NCI-H446 treated with DMSO at 0.1 percent for 48 hours (cell line): ENCODE measurements at regions not wholly inside any gene's neighbourhood (a gene's known extent, or its start where the extent isn't known, plus 50 kb on each side); places are given as distances from the start of the nearest gene placed in this dataset.
"Not testable (repeated sequence)": the region's sequence is repeated elsewhere in the genome, so short reads cannot be mapped to it uniquely, and the experiment has no call there.

Source experiments
- DNase-seq: peaks from one replicate; lab custom pipeline; 2025; lab: John Stamatoyannopoulos, UW

GRCh38 chr4:101418466-101418865 is 71.1 kb upstream of the PPP3CA start:
- no peak for DNase-seq

- DNase-seq: no peak
Observed at GRCh38 chr4:101418055-101418454, 70.7 kb upstream of the PPP3CA start.

- DNase-seq: no peak
Observed at GRCh38 chr4:101417046-101417445, 69.7 kb upstream of the PPP3CA start.

GRCh38 chr4:101415962-101416361 is 68.6 kb upstream of the PPP3CA start:
- peak; percentile 71 for DNase-seq

GRCh38 chr4:101414496-101414895 is 67.2 kb upstream of the PPP3CA start:
- no peak for DNase-seq

GRCh38 chr4:101411926-101412325 is 64.6 kb upstream of the PPP3CA start:
- DNase-seq: no peak

GRCh38 chr4:101411281-101411910 is 64.1 kb upstream of the PPP3CA start:
- not testable (repeated sequence) for DNase-seq

GRCh38 chr4:101400096-101400495 is 52.8 kb upstream of the PPP3CA start:
- no peak for DNase-seq

GRCh38 chr4:101398807-101399206 is 51.5 kb upstream of the PPP3CA start:
- no peak for DNase-seq
